ENCODE measurements at regions not wholly inside any gene's neighbourhood (a gene's known extent, or its start where the extent isn't known, plus 50 kb on each side); places are given as distances from the start of the nearest gene placed in this dataset.

- Histone ChIP-seq H3K27me3 (ENCODE audit: control insufficient read depth, insufficient read depth, low read length) (no peaks in the 10 kb centered on the region), H3K4me3 (ENCODE audit: low read depth, low read length) (no peak overlapping the region), H3K36me3 (ENCODE audit: control insufficient read depth, insufficient read depth, low read length) (no peaks in the 10 kb centered on the region)
- no peak for DNase-seq (ENCODE audit: low read depth)
- no peak for TF ChIP-seq CTCF (IDR thresholded peaks at IDR 0.05; ENCODE audit: insufficient read depth, low read length, poor library complexity, severe bottlenecking)
Observed at GRCh38 chr11:110894224-110894623, 182.0 kb upstream of the ARHGAP20 start.

- Histone ChIP-seq H3K27me3 (ENCODE audit: control insufficient read depth, insufficient read depth, low read length) (no peaks in the 10 kb centered on the region), H3K4me3 (ENCODE audit: low read depth, low read length) (no peak overlapping the region), H3K36me3 (ENCODE audit: control insufficient read depth, insufficient read depth, low read length) (no peaks in the 10 kb centered on the region)
- TF ChIP-seq CTCF (IDR thresholded peaks at IDR 0.05; ENCODE audit: insufficient read depth, low read length, poor library complexity, severe bottlenecking) = no peak
- DNase-seq (ENCODE audit: low read depth) = no peak
Observed at GRCh38 chr11:110892741-110893285, 180.6 kb upstream of the ARHGAP20 start.

GRCh38 chr11:110891411-110891810, 179.2 kb upstream of the ARHGAP20 start:
- no peak for TF ChIP-seq CTCF (IDR thresholded peaks at IDR 0.05; ENCODE audit: insufficient read depth, low read length, poor library complexity, severe bottlenecking)
- Histone ChIP-seq H3K27me3 (ENCODE audit: control insufficient read depth, insufficient read depth, low read length) (no peaks in the 10 kb centered on the region), H3K36me3 (ENCODE audit: control insufficient read depth, insufficient read depth, low read length) (no peaks in the 10 kb centered on the region), H3K4me3 (ENCODE audit: low read depth, low read length) (no peak overlapping the region)
- DNase-seq (ENCODE audit: low read depth) = no peak

- H3K27me3 ChIP-seq (ENCODE audit: control insufficient read depth, insufficient read depth, low read length) = no peaks in the 10 kb centered on the region
- H3K4me3 ChIP-seq (ENCODE audit: low read depth, low read length) = no peak overlapping the region
- no peak for DNase-seq (ENCODE audit: low read depth)
- TF ChIP-seq CTCF (IDR thresholded peaks at IDR 0.05; ENCODE audit: insufficient read depth, low read length, poor library complexity, severe bottlenecking) = no peak
- no peaks in the 10 kb centered on the region for H3K36me3 ChIP-seq (ENCODE audit: control insufficient read depth, insufficient read depth, low read length)
Observed at GRCh38 chr11:110890995-110891394, 178.8 kb upstream of the ARHGAP20 start.

GRCh38 chr11:110886288-110886970, 174.2 kb upstream of the ARHGAP20 start:
- Histone ChIP-seq H3K27me3 (ENCODE audit: control insufficient read depth, insufficient read depth, low read length) (no peaks in the 10 kb centered on the region), H3K4me3 (ENCODE audit: low read depth, low read length) (no peak overlapping the region), H3K36me3 (ENCODE audit: control insufficient read depth, insufficient read depth, low read length) (no peaks in the 10 kb centered on the region)
- DNase-seq (ENCODE audit: low read depth) = no peak
- no peak for TF ChIP-seq CTCF (IDR thresholded peaks at IDR 0.05; ENCODE audit: insufficient read depth, low read length, poor library complexity, severe bottlenecking)

GRCh38 chr11:110883256-110883655, 171.0 kb upstream of the ARHGAP20 start:
- no peak overlapping the region for H3K4me3 ChIP-seq (ENCODE audit: low read depth, low read length)

More at GRCh38 chr11:110883256-110883655, 171.0 kb upstream of the ARHGAP20 start:
- TF ChIP-seq CTCF (IDR thresholded peaks at IDR 0.05; ENCODE audit: insufficient read depth, low read length, poor library complexity, severe bottlenecking) = no peak
- H3K27me3 ChIP-seq (ENCODE audit: control insufficient read depth, insufficient read depth, low read length) = no peaks in the 10 kb centered on the region
- H3K36me3 ChIP-seq (ENCODE audit: control insufficient read depth, insufficient read depth, low read length) = no peaks in the 10 kb centered on the region
- no peak for DNase-seq (ENCODE audit: low read depth)
